Stomach smooth muscle (tissue), 2 donors: ENCODE measurements at regions not wholly inside any gene's neighbourhood (a gene's known extent, or its start where the extent isn't known, plus 50 kb on each side); places are given as distances from the start of the nearest gene placed in this dataset.

Experiments used
- H3K27ac ChIP-seq: one replicate; pipeline ENCODE4 v1.7.0; 2013; ENCODE audit warnings: mild to moderate bottlenecking, low read length, inconsistent platforms
- H3K27me3 ChIP-seq, 2 donors: one replicate each; pipeline ENCODE4 v1.7.0; 2013; ENCODE audit warnings: low read length in 2 of 2; ENCODE audit not compliant: insufficient read depth in 2 of 2, control insufficient read depth in 1 of 2
- H3K36me3 ChIP-seq, 2 donors: one replicate each; pipeline ENCODE4 v1.7.0; 2013; ENCODE audit warnings: low read length in 2 of 2; ENCODE audit not compliant: control insufficient read depth in 2 of 2, insufficient read depth in 2 of 2
- H3K4me1 ChIP-seq: one replicate; pipeline ENCODE4 v1.7.0; 2013; ENCODE audit warnings: low read length; ENCODE audit not compliant: control insufficient read depth, insufficient read depth
- H3K4me3 ChIP-seq, 2 donors: one replicate each; pipeline ENCODE4 v1.7.0; 2013; ENCODE audit warnings: low read length in 2 of 2
- H3K9ac ChIP-seq, 2 donors: one replicate each; pipeline ENCODE4 v1.7.0; 2013; ENCODE audit warnings: low read length in 2 of 2, mild to moderate bottlenecking in 1 of 2
- H3K9me3 ChIP-seq, 2 donors: one replicate each; pipeline ENCODE4 v1.7.0; 2013; ENCODE audit warnings: low read length in 2 of 2; ENCODE audit not compliant: control insufficient read depth in 2 of 2
- donor health status: healthy.
- donor health status: Pancreatic carcinoma.

- no peaks in the 10 kb centered on the region for H3K9me3 ChIP-seq
- H3K36me3 ChIP-seq, result no peaks in the 10 kb centered on the region
- H3K27ac ChIP-seq, result no peak overlapping the region
- H3K27me3 ChIP-seq, result no peaks in the 10 kb centered on the region
- no peak overlapping the region for H3K9ac ChIP-seq
- H3K4me1 ChIP-seq, result peaks cover 10% of the 10 kb centered on the region
- H3K4me3 ChIP-seq, result no peak overlapping the region
These were observed 580.0 kb downstream of the SOX6 start for GRCh38 chr11:15776366-15776765.

GRCh38 chr11:15779518-15779917 is 576.8 kb downstream of the SOX6 start:
- no peaks in the 10 kb centered on the region for H3K27me3 ChIP-seq
- peaks cover 10% of the 10 kb centered on the region for H3K4me1 ChIP-seq
- no peak overlapping the region for H3K9ac ChIP-seq
- H3K27ac ChIP-seq, result no peak overlapping the region
- H3K9me3 ChIP-seq, result no peaks in the 10 kb centered on the region
- H3K4me3 ChIP-seq, result no peak overlapping the region
- H3K36me3 ChIP-seq, result no peaks in the 10 kb centered on the region

GRCh38 chr11:15780382-15780781 is 576.0 kb downstream of the SOX6 start:
- Histone ChIP-seq H3K36me3 (no peaks in the 10 kb centered on the region), H3K27ac (no peak overlapping the region)

GRCh38 chr11:15780837-15781236 is 575.5 kb downstream of the SOX6 start:
- no peaks in the 10 kb centered on the region for H3K36me3 ChIP-seq
- H3K27me3 ChIP-seq, result no peaks in the 10 kb centered on the region
- H3K27ac ChIP-seq, result no peak overlapping the region
- no peaks in the 10 kb centered on the region for H3K9me3 ChIP-seq
- H3K4me1 ChIP-seq, result no peaks in the 10 kb centered on the region
- H3K4me3 ChIP-seq, result no peak overlapping the region
- no peak overlapping the region for H3K9ac ChIP-seq

More at GRCh38 chr11:15780382-15780781, 576.0 kb downstream of the SOX6 start:
- Histone ChIP-seq H3K9ac (no peak overlapping the region), H3K9me3 (no peaks in the 10 kb centered on the region), H3K4me1 (peaks cover 2% of the 10 kb centered on the region), H3K27me3 (no peaks in the 10 kb centered on the region), H3K4me3 (no peak overlapping the region)

- Histone ChIP-seq H3K27ac (no peak overlapping the region), H3K27me3 (no peaks in the 10 kb centered on the region), H3K9ac (no peak overlapping the region), H3K9me3 (no peaks in the 10 kb centered on the region), H3K36me3 (no peaks in the 10 kb centered on the region), H3K4me1 (no peaks in the 10 kb centered on the region), H3K4me3 (no peak overlapping the region)
These were observed 572.7 kb downstream of the SOX6 start for GRCh38 chr11:15783619-15784018.

GRCh38 chr11:15793043-15793996 is 563.0 kb downstream of the SOX6 start:
- Histone ChIP-seq H3K27me3 (no peaks in the 10 kb centered on the region), H3K36me3 (no peaks in the 10 kb centered on the region), H3K9ac (no peak overlapping the region), H3K4me3 (no peak overlapping the region), H3K27ac (no peak overlapping the region), H3K9me3 (no peaks in the 10 kb centered on the region), H3K4me1 (no peaks in the 10 kb centered on the region)

- H3K4me1 ChIP-seq, result no peaks in the 10 kb centered on the region
- no peak overlapping the region for H3K9ac ChIP-seq
- H3K9me3 ChIP-seq, result no peaks in the 10 kb centered on the region
- H3K4me3 ChIP-seq, result no peak overlapping the region
- H3K27ac ChIP-seq, result no peak overlapping the region
- no peaks in the 10 kb centered on the region for H3K27me3 ChIP-seq
- no peaks in the 10 kb centered on the region for H3K36me3 ChIP-seq
These were observed 561.8 kb downstream of the SOX6 start for GRCh38 chr11:15794361-15795150.

- Histone ChIP-seq H3K27me3 (no peaks in the 10 kb centered on the region), H3K36me3 (no peaks in the 10 kb centered on the region), H3K4me3 (no peak overlapping the region), H3K27ac (no peak overlapping the region), H3K9me3 (no peaks in the 10 kb centered on the region), H3K4me1 (no peaks in the 10 kb centered on the region), H3K9ac (no peak overlapping the region)
These were observed 561.0 kb downstream of the SOX6 start for GRCh38 chr11:15795378-15795777.

- Histone ChIP-seq H3K36me3 (no peaks in the 10 kb centered on the region), H3K9me3 (no peaks in the 10 kb centered on the region), H3K4me1 (no peaks in the 10 kb centered on the region), H3K27ac (no peak overlapping the region), H3K27me3 (no peaks in the 10 kb centered on the region), H3K4me3 (no peak overlapping the region), H3K9ac (no peak overlapping the region)
These were observed 556.1 kb downstream of the SOX6 start for GRCh38 chr11:15800111-15800800.

GRCh38 chr11:15801126-15801525 is 555.2 kb downstream of the SOX6 start:
- no peak overlapping the region for H3K9ac ChIP-seq
- H3K4me1 ChIP-seq, result no peaks in the 10 kb centered on the region
- H3K27ac ChIP-seq, result no peak overlapping the region
- no peak overlapping the region for H3K4me3 ChIP-seq
- H3K9me3 ChIP-seq, result no peaks in the 10 kb centered on the region
- no peaks in the 10 kb centered on the region for H3K27me3 ChIP-seq
- H3K36me3 ChIP-seq, result no peaks in the 10 kb centered on the region
